ENCODE measurements at regions not wholly inside any gene's neighbourhood (a gene's known extent, or its start where the extent isn't known, plus 50 kb on each side); places are given as distances from the start of the nearest gene placed in this dataset.

DNA sequence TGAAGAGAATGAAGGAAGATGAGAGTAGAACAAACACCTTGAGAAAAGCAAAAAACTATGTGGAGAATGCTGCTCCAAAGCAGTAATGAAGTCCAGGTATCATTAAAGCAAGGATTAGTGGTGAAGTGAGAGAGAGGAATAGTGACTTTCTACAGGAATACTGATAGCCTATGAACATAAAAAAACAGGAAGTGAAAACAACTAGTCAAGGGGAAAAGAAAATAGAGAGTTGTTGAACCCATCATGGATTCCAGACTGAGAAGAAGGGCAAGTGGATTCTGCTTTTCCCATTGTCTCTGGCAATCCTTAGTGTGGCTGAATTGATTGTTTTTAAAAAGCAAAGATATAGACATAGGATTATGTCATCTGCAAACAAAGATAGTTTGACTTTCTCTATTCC is 119.9 kb upstream of the LHX8 start:
- no TSS peak for BruUV-seq (replicated peaks)
- intact Hi-C loops (cut with micrococcal nuclease), result no loop called here
- CTCF ChIA-PET (ENCODE audit: low intra/inter-chr PET ratio), result no interaction called here
- Histone ChIP-seq H3K4me2 (ENCODE audit: insufficient read depth, low read length) (no peak overlapping the region), H3K36me3 (ENCODE audit: control insufficient read depth, insufficient read depth, low read length) (no peaks in the 10 kb centered on the region), H3K4me3 (no peak overlapping the region), H2AFZ (ENCODE audit: low read depth, low read length) (no peak overlapping the region), H3K27me3 (ENCODE audit: control insufficient read depth in 2 of 2, insufficient read depth in 2 of 2, low read length in 2 of 2) (no peaks in the 10 kb centered on the region), H4K20me1 (replicated peaks; ENCODE audit: control insufficient read depth, insufficient read depth, low read length) (no peaks in the 10 kb centered on the region), H3K9me3 (replicated peaks; ENCODE audit: control insufficient read depth, insufficient read depth, low read depth, low read length) (no peaks in the 10 kb centered on the region), H3K4me1 (replicated peaks in 1 of 2; ENCODE audit: control insufficient read depth in 2 of 2, insufficient read depth in 2 of 2, low read length in 2 of 2) (no peaks in the 10 kb centered on the region), H3K9ac (ENCODE audit: insufficient read depth in 1 of 2, low read depth in 2 of 2, low read length in 2 of 2) (no peak overlapping the region), H3K79me2 (ENCODE audit: control insufficient read depth, insufficient read depth, low read length) (no peaks in the 10 kb centered on the region), H3K27ac (ENCODE audit: extremely low read depth, low read depth, low read length) (no peak overlapping the region), H3K9me1 (ENCODE audit: control insufficient read depth, insufficient read depth, low read length) (no peaks in the 10 kb centered on the region)
- POLR2A ChIA-PET, result no interaction called here
- FAIRE-seq, result no peak
- no peak for DNase-seq (ENCODE audit: extremely low read depth in 1 of 4, low spot score in 3 of 4)
- ATAC-seq, result no peak
- in situ Hi-C loops (cut with MboI), result no loop called here
- TF ChIP-seq POU5F1 (IDR thresholded peaks at IDR 0.05; ENCODE audit: borderline replicate concordance, low read depth, low read length, partially characterized antibody) (no peak), TAF9B (IDR thresholded peaks at IDR 0.05; ENCODE audit: partially characterized antibody) (no peak), LEF1 (IDR thresholded peaks at IDR 0.05) (no peak), HCFC1 (IDR thresholded peaks at IDR 0.05; ENCODE audit: low read depth, low read length) (no peak), POLR3A (IDR thresholded peaks at IDR 0.05; ENCODE audit: borderline replicate concordance, extremely low read depth, insufficient read depth, insufficient read length) (no peak)
- TF ChIP-seq, protein P1, sequence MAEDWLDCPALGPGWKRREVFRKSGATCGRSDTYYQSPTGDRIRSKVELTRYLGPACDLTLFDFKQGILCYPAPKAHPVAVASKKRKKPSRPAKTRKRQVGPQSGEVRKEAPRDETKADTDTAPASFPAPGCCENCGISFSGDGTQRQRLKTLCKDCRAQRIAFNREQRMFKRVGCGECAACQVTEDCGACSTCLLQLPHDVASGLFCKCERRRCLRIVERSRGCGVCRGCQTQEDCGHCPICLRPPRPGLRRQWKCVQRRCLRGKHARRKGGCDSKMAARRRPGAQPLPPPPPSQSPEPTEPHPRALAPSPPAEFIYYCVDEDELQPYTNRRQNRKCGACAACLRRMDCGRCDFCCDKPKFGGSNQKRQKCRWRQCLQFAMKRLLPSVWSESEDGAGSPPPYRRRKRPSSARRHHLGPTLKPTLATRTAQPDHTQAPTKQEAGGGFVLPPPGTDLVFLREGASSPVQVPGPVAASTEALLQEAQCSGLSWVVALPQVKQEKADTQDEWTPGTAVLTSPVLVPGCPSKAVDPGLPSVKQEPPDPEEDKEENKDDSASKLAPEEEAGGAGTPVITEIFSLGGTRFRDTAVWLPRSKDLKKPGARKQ (CRISPR knock-in tag; IDR thresholded peaks at IDR 0.05), result no peak
- TF ChIP-seq, protein P2, sequence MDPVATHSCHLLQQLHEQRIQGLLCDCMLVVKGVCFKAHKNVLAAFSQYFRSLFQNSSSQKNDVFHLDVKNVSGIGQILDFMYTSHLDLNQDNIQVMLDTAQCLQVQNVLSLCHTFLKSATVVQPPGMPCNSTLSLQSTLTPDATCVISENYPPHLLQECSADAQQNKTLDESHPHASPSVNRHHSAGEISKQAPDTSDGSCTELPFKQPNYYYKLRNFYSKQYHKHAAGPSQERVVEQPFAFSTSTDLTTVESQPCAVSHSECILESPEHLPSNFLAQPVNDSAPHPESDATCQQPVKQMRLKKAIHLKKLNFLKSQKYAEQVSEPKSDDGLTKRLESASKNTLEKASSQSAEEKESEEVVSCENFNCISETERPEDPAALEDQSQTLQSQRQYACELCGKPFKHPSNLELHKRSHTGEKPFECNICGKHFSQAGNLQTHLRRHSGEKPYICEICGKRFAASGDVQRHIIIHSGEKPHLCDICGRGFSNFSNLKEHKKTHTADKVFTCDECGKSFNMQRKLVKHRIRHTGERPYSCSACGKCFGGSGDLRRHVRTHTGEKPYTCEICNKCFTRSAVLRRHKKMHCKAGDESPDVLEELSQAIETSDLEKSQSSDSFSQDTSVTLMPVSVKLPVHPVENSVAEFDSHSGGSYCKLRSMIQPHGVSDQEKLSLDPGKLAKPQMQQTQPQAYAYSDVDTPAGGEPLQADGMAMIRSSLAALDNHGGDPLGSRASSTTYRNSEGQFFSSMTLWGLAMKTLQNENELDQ (CRISPR knock-in tag; IDR thresholded peaks at IDR 0.05; ENCODE audit: borderline replicate concordance), result no peak
- TF ChIP-seq, protein P3, sequence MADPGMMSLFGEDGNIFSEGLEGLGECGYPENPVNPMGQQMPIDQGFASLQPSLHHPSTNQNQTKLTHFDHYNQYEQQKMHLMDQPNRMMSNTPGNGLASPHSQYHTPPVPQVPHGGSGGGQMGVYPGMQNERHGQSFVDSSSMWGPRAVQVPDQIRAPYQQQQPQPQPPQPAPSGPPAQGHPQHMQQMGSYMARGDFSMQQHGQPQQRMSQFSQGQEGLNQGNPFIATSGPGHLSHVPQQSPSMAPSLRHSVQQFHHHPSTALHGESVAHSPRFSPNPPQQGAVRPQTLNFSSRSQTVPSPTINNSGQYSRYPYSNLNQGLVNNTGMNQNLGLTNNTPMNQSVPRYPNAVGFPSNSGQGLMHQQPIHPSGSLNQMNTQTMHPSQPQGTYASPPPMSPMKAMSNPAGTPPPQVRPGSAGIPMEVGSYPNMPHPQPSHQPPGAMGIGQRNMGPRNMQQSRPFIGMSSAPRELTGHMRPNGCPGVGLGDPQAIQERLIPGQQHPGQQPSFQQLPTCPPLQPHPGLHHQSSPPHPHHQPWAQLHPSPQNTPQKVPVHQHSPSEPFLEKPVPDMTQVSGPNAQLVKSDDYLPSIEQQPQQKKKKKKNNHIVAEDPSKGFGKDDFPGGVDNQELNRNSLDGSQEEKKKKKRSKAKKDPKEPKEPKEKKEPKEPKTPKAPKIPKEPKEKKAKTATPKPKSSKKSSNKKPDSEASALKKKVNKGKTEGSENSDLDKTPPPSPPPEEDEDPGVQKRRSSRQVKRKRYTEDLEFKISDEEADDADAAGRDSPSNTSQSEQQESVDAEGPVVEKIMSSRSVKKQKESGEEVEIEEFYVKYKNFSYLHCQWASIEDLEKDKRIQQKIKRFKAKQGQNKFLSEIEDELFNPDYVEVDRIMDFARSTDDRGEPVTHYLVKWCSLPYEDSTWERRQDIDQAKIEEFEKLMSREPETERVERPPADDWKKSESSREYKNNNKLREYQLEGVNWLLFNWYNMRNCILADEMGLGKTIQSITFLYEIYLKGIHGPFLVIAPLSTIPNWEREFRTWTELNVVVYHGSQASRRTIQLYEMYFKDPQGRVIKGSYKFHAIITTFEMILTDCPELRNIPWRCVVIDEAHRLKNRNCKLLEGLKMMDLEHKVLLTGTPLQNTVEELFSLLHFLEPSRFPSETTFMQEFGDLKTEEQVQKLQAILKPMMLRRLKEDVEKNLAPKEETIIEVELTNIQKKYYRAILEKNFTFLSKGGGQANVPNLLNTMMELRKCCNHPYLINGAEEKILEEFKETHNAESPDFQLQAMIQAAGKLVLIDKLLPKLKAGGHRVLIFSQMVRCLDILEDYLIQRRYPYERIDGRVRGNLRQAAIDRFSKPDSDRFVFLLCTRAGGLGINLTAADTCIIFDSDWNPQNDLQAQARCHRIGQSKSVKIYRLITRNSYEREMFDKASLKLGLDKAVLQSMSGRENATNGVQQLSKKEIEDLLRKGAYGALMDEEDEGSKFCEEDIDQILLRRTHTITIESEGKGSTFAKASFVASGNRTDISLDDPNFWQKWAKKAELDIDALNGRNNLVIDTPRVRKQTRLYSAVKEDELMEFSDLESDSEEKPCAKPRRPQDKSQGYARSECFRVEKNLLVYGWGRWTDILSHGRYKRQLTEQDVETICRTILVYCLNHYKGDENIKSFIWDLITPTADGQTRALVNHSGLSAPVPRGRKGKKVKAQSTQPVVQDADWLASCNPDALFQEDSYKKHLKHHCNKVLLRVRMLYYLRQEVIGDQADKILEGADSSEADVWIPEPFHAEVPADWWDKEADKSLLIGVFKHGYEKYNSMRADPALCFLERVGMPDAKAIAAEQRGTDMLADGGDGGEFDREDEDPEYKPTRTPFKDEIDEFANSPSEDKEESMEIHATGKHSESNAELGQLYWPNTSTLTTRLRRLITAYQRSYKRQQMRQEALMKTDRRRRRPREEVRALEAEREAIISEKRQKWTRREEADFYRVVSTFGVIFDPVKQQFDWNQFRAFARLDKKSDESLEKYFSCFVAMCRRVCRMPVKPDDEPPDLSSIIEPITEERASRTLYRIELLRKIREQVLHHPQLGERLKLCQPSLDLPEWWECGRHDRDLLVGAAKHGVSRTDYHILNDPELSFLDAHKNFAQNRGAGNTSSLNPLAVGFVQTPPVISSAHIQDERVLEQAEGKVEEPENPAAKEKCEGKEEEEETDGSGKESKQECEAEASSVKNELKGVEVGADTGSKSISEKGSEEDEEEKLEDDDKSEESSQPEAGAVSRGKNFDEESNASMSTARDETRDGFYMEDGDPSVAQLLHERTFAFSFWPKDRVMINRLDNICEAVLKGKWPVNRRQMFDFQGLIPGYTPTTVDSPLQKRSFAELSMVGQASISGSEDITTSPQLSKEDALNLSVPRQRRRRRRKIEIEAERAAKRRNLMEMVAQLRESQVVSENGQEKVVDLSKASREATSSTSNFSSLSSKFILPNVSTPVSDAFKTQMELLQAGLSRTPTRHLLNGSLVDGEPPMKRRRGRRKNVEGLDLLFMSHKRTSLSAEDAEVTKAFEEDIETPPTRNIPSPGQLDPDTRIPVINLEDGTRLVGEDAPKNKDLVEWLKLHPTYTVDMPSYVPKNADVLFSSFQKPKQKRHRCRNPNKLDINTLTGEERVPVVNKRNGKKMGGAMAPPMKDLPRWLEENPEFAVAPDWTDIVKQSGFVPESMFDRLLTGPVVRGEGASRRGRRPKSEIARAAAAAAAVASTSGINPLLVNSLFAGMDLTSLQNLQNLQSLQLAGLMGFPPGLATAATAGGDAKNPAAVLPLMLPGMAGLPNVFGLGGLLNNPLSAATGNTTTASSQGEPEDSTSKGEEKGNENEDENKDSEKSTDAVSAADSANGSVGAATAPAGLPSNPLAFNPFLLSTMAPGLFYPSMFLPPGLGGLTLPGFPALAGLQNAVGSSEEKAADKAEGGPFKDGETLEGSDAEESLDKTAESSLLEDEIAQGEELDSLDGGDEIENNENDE (IDR thresholded peaks at IDR 0.05; ENCODE audit: low read depth, low read length), result no peak

All from K562 (cell line).